ENCODE measurements at regions not wholly inside any gene's neighbourhood (a gene's known extent, or its start where the extent isn't known, plus 50 kb on each side); places are given as distances from the start of the nearest gene placed in this dataset.
A peak's percentile ranks its signal among the peaks of the same experiment; 100 is the strongest.

- DNase-seq, result no peak
- H3K36me3 ChIP-seq, result no peaks in the 10 kb centered on the region
- peaks cover 0 to under 1% (median 0%) of the 10 kb centered on the region in 4 donors for H3K4me1 ChIP-seq
- no peak overlapping the region for H3K4me3 ChIP-seq
- no peak overlapping the region for H3K27ac ChIP-seq
- no peaks in the 10 kb centered on the region for H3K27me3 ChIP-seq
- intact Hi-C loops (cut with DNase I; ENCODE audit: low total_unique reads), result no loop called here
- no peaks in the 10 kb centered on the region for H3K9me3 ChIP-seq
- TF ChIP-seq POLR2AphosphoS5 (IDR thresholded peaks at IDR 0.05) (no peak), EP300 (IDR thresholded peaks at IDR 0.05) (no peak), POLR2A (IDR thresholded peaks at IDR 0.05) (no peak), CTCF (IDR thresholded peaks at IDR 0.05) (no peak)
These were observed 131.3 kb upstream of the NRP1 start for GRCh38 chr10:33465747-33466146.

GRCh38 chr10:33463011-33463410 is 128.5 kb upstream of the NRP1 start:
- TF ChIP-seq CTCF (IDR thresholded peaks at IDR 0.05) (no peak), POLR2A (IDR thresholded peaks at IDR 0.05) (no peak), POLR2AphosphoS5 (IDR thresholded peaks at IDR 0.05) (no peak), EP300 (IDR thresholded peaks at IDR 0.05) (no peak)
- H3K9me3 ChIP-seq, result no peaks in the 10 kb centered on the region
- intact Hi-C loops (cut with DNase I; ENCODE audit: low total_unique reads), result no loop called here
- H3K27ac ChIP-seq, result no peak overlapping the region
- no peaks in the 10 kb centered on the region for H3K27me3 ChIP-seq
- H3K36me3 ChIP-seq, result no peaks in the 10 kb centered on the region
- peaks cover 0 to 12% (median 0%) of the 10 kb centered on the region in 4 donors for H3K4me1 ChIP-seq
- 86 to 95% (median 93%) methylated on average over 4 of the region's 4 CpGs for WGBS, 5 donors
- H3K4me3 ChIP-seq, result no peak overlapping the region
- DNase-seq, result no peak

GRCh38 chr10:33461295-33461640 is 126.8 kb upstream of the NRP1 start:
- WGBS, 5 donors, result 74 to 89% (median 87%) methylated on average over 2 of the region's 2 CpGs
- DNase-seq, result no peak
- intact Hi-C loops (cut with DNase I; ENCODE audit: low total_unique reads), result no loop called here
- H3K4me3 ChIP-seq, result no peak overlapping the region
- H3K27me3 ChIP-seq, result no peaks in the 10 kb centered on the region
- TF ChIP-seq CTCF (IDR thresholded peaks at IDR 0.05), result no peak
- no peak for TF ChIP-seq POLR2A (IDR thresholded peaks at IDR 0.05)
- TF ChIP-seq POLR2AphosphoS5 (IDR thresholded peaks at IDR 0.05), result no peak
- no peak for TF ChIP-seq EP300 (IDR thresholded peaks at IDR 0.05)
- no peaks in the 10 kb centered on the region for H3K36me3 ChIP-seq
- H3K4me1 ChIP-seq, result peaks cover 0 to 12% (median 0%) of the 10 kb centered on the region in 4 donors
- no peaks in the 10 kb centered on the region for H3K9me3 ChIP-seq
- no peak overlapping the region for H3K27ac ChIP-seq

GRCh38 chr10:33460505-33461294 is 126.2 kb upstream of the NRP1 start:
- WGBS, 5 donors, result 47 to 66% (median 62%) methylated on average over 5 of the region's 5 CpGs
- H3K9me3 ChIP-seq, result no peaks in the 10 kb centered on the region
- no peaks in the 10 kb centered on the region for H3K27me3 ChIP-seq
- H3K4me1 ChIP-seq, result peaks cover 0 to 12% (median 0%) of the 10 kb centered on the region in 4 donors
- no peak overlapping the region for H3K4me3 ChIP-seq
- H3K36me3 ChIP-seq, result no peaks in the 10 kb centered on the region
- peak overlapping the region in 1 of 5 donors; percentile 45 for H3K27ac ChIP-seq
- intact Hi-C loops (cut with DNase I; ENCODE audit: low total_unique reads), result no loop called here
- no peak for TF ChIP-seq POLR2AphosphoS5 (IDR thresholded peaks at IDR 0.05)
- TF ChIP-seq EP300 (IDR thresholded peaks at IDR 0.05), result no peak
- no peak for TF ChIP-seq POLR2A (IDR thresholded peaks at IDR 0.05)
- no peak for TF ChIP-seq CTCF (IDR thresholded peaks at IDR 0.05)
- peak; percentile 31 to 54 for DNase-seq

All from stomach (tissue), 8 donors.